ENCODE measurements at regions not wholly inside any gene's neighbourhood (a gene's known extent, or its start where the extent isn't known, plus 50 kb on each side); places are given as distances from the start of the nearest gene placed in this dataset.

DNA sequence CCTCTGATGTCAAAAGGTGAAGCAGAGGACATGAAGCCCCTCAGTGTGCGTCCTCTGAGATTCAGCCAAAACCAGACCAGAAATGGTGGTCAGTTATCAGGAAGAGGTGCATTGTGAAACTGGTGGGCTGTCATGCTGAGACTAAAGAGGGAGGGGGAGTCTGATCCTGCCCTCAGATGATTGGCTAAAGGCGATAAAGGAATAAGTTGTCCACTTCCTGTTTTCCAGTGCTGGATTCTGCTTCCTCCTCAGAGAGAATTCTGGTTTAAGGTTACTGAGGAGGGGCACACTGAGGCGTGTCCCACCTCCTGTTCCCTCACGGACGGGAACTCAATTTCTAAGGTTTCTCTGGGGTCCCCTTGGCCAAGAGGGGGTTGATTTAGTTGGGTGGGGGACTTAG lies 97.0 kb upstream of the UBE3A start:
- no peaks in the 10 kb centered on the region for H3K36me3 ChIP-seq
- no peak overlapping the region for H3K4me3 ChIP-seq
- no peaks in the 10 kb centered on the region for H3K27me3 ChIP-seq
- intact Hi-C loops (cut with DNase I) = no loop called here
- H3K9ac ChIP-seq (ENCODE audit: low read depth in 2 of 2, low read length in 2 of 2) = no peak overlapping the region
- H3K9me3 ChIP-seq = no peaks in the 10 kb centered on the region
- TF ChIP-seq, protein P1, sequence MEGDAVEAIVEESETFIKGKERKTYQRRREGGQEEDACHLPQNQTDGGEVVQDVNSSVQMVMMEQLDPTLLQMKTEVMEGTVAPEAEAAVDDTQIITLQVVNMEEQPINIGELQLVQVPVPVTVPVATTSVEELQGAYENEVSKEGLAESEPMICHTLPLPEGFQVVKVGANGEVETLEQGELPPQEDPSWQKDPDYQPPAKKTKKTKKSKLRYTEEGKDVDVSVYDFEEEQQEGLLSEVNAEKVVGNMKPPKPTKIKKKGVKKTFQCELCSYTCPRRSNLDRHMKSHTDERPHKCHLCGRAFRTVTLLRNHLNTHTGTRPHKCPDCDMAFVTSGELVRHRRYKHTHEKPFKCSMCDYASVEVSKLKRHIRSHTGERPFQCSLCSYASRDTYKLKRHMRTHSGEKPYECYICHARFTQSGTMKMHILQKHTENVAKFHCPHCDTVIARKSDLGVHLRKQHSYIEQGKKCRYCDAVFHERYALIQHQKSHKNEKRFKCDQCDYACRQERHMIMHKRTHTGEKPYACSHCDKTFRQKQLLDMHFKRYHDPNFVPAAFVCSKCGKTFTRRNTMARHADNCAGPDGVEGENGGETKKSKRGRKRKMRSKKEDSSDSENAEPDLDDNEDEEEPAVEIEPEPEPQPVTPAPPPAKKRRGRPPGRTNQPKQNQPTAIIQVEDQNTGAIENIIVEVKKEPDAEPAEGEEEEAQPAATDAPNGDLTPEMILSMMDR (IDR thresholded peaks at IDR 0.05) = no peak
- no peak for DNase-seq
- no peaks in the 10 kb centered on the region for H3K4me1 ChIP-seq
- H3K27ac ChIP-seq = no peak overlapping the region

DNA sequence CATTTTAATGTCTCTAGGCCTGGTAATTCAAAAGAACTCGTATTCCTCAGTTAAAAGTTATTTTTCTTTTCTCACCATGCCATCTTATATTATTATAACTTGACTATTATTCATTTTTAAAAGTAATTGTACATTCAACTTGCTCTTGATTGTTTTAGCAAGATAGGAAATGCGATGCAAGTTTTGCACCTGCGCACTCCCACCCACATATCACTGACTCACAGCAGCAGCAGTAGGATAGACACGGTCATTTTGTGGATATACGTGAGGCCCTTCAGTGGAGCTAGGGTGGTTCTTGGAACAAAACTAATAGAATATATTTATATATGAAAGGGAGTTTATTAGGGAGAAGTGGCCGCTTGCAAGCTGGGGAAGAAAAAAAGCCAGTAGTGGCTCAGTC lies 95.5 kb upstream of the UBE3A start:
- no peak overlapping the region for H3K27ac ChIP-seq
- no peaks in the 10 kb centered on the region for H3K27me3 ChIP-seq
- no peak overlapping the region for H3K9ac ChIP-seq (ENCODE audit: low read depth in 2 of 2, low read length in 2 of 2)
- intact Hi-C loops (cut with DNase I) = no loop called here
- no peaks in the 10 kb centered on the region for H3K9me3 ChIP-seq
- no peak for DNase-seq
- H3K4me3 ChIP-seq = no peak overlapping the region
- no peaks in the 10 kb centered on the region for H3K36me3 ChIP-seq
- TF ChIP-seq, protein P1 (IDR thresholded peaks at IDR 0.05) = no peak
- no peaks in the 10 kb centered on the region for H3K4me1 ChIP-seq

DNA sequence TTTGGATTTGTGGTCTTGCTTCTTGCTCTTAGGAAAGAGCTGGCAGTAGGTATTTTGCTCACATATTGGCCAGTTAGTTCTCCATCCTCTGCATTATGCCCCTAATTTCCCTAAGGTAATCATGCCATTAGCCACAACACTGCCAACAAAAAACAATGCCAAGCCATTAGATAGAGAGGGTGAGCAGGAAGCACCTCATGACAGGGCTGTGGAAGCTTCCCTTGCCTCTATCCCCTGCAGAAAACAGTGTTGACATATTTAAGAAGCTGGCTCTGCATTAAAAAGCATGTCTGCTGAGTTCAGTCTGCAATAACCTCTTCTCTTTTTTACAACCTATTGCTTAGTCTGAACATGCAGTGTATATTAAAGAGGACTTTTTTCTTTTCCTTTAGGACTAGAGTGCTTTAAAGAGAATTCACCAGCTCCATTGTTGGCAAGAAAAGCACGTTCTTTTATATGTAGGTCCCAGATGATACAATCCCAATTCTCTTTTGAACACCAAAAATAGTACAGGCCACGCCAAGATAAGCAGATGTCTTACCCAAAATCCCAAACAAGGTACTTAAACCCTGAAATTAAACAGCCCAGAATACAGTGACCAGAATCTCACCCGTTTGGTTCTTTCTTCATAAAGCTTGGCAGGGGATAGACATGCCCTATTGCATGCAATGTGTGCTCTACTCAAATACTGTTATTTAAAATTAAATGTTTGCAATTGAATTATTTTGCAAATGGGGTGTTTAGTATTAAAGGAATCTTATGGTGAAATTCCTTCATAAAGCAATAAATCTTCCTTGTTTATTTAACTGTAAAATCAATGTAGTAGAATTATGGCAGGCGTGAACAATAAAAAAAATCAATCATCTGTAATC lies 93.7 kb upstream of the UBE3A start:
- intact Hi-C loops (cut with DNase I) = no loop called here
- Histone ChIP-seq H3K36me3 (no peaks in the 10 kb centered on the region), H3K9ac (ENCODE audit: low read depth in 2 of 2, low read length in 2 of 2) (no peak overlapping the region), H3K27ac (no peak overlapping the region), H3K4me3 (no peak overlapping the region), H3K4me1 (no peaks in the 10 kb centered on the region), H3K9me3 (no peaks in the 10 kb centered on the region), H3K27me3 (no peaks in the 10 kb centered on the region)
- TF ChIP-seq, protein P1 (IDR thresholded peaks at IDR 0.05) = no peak
- DNase-seq = no peak

DNA sequence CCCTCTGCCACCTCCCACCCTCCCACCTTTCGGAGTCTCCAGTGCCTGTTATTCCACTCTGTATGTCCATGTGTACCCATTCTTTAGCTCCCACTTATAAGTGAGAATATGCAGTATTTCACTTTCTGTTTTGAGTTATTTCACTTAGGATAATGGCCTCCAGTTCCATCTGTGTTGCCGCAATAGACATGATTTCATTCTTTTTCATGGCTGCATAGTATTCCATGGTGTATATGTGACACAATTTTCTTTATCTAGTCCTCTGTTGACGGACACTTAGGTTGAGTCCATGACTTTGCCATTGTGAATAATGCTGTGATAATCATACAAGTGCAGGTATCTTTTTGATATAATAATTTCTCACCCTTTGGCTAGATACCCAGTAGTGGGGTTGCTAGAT lies 91.0 kb upstream of the UBE3A start:
- no peak overlapping the region for H3K4me3 ChIP-seq
- H3K27ac ChIP-seq = no peak overlapping the region
- DNase-seq = no peak
- H3K4me1 ChIP-seq = no peaks in the 10 kb centered on the region
- H3K9me3 ChIP-seq = no peaks in the 10 kb centered on the region
- TF ChIP-seq, protein P1 (IDR thresholded peaks at IDR 0.05) = no peak
- no peaks in the 10 kb centered on the region for H3K27me3 ChIP-seq
- intact Hi-C loops (cut with DNase I) = no loop called here
- no peaks in the 10 kb centered on the region for H3K36me3 ChIP-seq
- H3K9ac ChIP-seq (ENCODE audit: low read depth in 2 of 2, low read length in 2 of 2) = no peak overlapping the region

DNA sequence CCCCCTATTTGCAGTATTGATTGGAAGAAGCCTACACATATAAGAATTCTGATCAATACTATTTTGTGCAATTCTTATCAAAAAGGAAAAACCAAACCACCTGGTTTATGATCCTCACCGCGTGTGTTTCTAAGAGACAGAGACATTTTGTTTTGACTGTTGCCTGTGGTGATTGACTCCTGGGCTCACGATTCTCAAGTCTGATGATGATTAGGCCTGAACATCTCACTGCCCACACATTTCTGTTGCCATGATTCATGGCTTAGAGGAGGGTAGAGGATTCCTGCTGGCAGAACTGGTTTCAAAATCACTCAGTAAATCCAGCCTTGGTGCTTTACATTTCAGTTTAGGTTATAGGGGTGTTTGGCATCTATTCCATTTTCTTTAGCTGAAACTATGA lies 88.3 kb upstream of the UBE3A start:
- H3K9ac ChIP-seq (ENCODE audit: low read depth in 2 of 2, low read length in 2 of 2) = no peak overlapping the region
- no peak for DNase-seq
- intact Hi-C loops (cut with DNase I) = no loop called here
- H3K9me3 ChIP-seq = no peaks in the 10 kb centered on the region
- TF ChIP-seq, protein P1 (IDR thresholded peaks at IDR 0.05) = no peak
- no peak overlapping the region for H3K27ac ChIP-seq
- H3K27me3 ChIP-seq = no peaks in the 10 kb centered on the region
- H3K4me1 ChIP-seq = no peaks in the 10 kb centered on the region
- no peak overlapping the region for H3K4me3 ChIP-seq
- no peaks in the 10 kb centered on the region for H3K36me3 ChIP-seq
